IPS-20b (cell line): ENCODE measurements at regions not wholly inside any gene's neighbourhood (a gene's known extent, or its start where the extent isn't known, plus 50 kb on each side); places are given as distances from the start of the nearest gene placed in this dataset.
"Not testable (repeated sequence)": the region's sequence is repeated elsewhere in the genome, so short reads cannot be mapped to it uniquely, and the experiment has no call there.

Experiments
- H3K27ac ChIP-seq: one replicate; pipeline ENCODE4 v1.5.1; 2013; ENCODE audit warnings: low read length
- H3K27me3 ChIP-seq: 2 replicates; pipeline ENCODE4 v1.6.1; 2013; ENCODE audit warnings: mild to moderate bottlenecking, low read length, inconsistent platforms; ENCODE audit not compliant: insufficient read depth
- H3K36me3 ChIP-seq: 2 replicates; pipeline ENCODE4 v1.6.1; 2013; ENCODE audit warnings: low read depth, mild to moderate bottlenecking, inconsistent platforms, low read length, moderate library complexity; ENCODE audit not compliant: insufficient read depth
- H3K4me1 ChIP-seq: 2 replicates; pipeline ENCODE4 v1.6.1; 2013; ENCODE audit warnings: mild to moderate bottlenecking, control low read depth, inconsistent platforms, low read length, moderate library complexity; ENCODE audit not compliant: insufficient read depth
- H3K4me3 ChIP-seq: 2 replicates; pipeline ENCODE4 v1.5.1; 2013; ENCODE audit warnings: mild to moderate bottlenecking, low read length, inconsistent platforms
- H3K9ac ChIP-seq: 2 replicates; pipeline ENCODE4 v1.6.1; 2013; ENCODE audit warnings: low read depth, mild to moderate bottlenecking, inconsistent platforms, low read length, moderate library complexity
- H3K9me3 ChIP-seq: 2 replicates; pipeline ENCODE4 v1.6.1; 2013; ENCODE audit warnings: mild to moderate bottlenecking, low read depth, low read length, inconsistent platforms; ENCODE audit not compliant: insufficient read depth

- Histone ChIP-seq H3K9ac (no peak overlapping the region), H3K4me3 (peak overlapping the region; percentile 37), H3K27me3 (no peaks in the 10 kb centered on the region), H3K27ac (no peak overlapping the region), H3K36me3 (no peaks in the 10 kb centered on the region), H3K9me3 (no peaks in the 10 kb centered on the region), H3K4me1 (peaks cover 20% of the 10 kb centered on the region; the same call in 1 of the 2 replicates)
Observed at GRCh38 chr9:78406933-78407332, 110.0 kb downstream of the PSAT1 start.

GRCh38 chr9:78407636-78408312, 110.8 kb downstream of the PSAT1 start:
- Histone ChIP-seq H3K27ac (no peak overlapping the region), H3K9ac (no peak overlapping the region), H3K9me3 (no peaks in the 10 kb centered on the region), H3K4me3 (no peak overlapping the region), H3K27me3 (no peaks in the 10 kb centered on the region), H3K4me1 (peaks cover 20% of the 10 kb centered on the region; the same call in 1 of the 2 replicates), H3K36me3 (no peaks in the 10 kb centered on the region)

- peaks cover 20% of the 10 kb centered on the region; the same call in 1 of the 2 replicates for H3K4me1 ChIP-seq
- H3K27me3 ChIP-seq: no peaks in the 10 kb centered on the region
- H3K27ac ChIP-seq: no peak overlapping the region
- H3K9ac ChIP-seq: no peak overlapping the region
- H3K36me3 ChIP-seq: no peaks in the 10 kb centered on the region
- no peak overlapping the region for H3K4me3 ChIP-seq
- H3K9me3 ChIP-seq: no peaks in the 10 kb centered on the region
Observed at GRCh38 chr9:78408388-78408787, 111.5 kb downstream of the PSAT1 start.

GRCh38 chr9:78409928-78410510, 113.1 kb downstream of the PSAT1 start:
- H3K36me3 ChIP-seq, H3K9me3 ChIP-seq, H3K4me3 ChIP-seq: not testable (repeated sequence)

GRCh38 chr9:78422309-78422708, 125.4 kb downstream of the PSAT1 start:
- H3K27me3 ChIP-seq: no peaks in the 10 kb centered on the region
- H3K36me3 ChIP-seq: no peaks in the 10 kb centered on the region
- no peak overlapping the region for H3K9ac ChIP-seq
- H3K4me1 ChIP-seq: no peaks in the 10 kb centered on the region; the same call in 1 of the 2 replicates
- H3K9me3 ChIP-seq: no peaks in the 10 kb centered on the region
- H3K4me3 ChIP-seq: no peak overlapping the region
- no peak overlapping the region for H3K27ac ChIP-seq

More at GRCh38 chr9:78409928-78410510, 113.1 kb downstream of the PSAT1 start:
- not testable (repeated sequence) for H3K27ac ChIP-seq, H3K9ac ChIP-seq, H3K27me3 ChIP-seq
- H3K4me1 ChIP-seq: peaks cover 20% of the 10 kb centered on the region; the same call in 1 of the 2 replicates

DNA sequence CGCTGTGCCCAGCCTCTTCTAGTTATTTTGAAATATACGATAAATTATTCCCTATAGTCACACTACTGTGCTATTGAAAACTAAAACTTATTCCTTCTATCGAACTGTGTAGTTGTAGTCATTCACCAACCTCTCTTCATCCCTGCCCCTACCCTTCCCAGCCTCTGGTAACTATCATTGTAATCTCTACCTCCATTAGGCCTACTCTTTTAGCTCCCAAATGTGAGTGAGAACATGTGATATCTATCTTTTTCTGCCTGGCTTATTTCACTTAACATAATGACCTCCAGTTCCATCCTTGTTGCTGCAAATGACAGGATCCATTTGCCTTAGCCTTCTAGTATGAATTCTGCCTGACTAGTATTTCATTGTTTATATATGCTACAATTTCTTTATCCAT, 127.4 kb downstream of the PSAT1 start:
- H3K36me3 ChIP-seq: no peaks in the 10 kb centered on the region
- no peak overlapping the region for H3K27ac ChIP-seq
- no peaks in the 10 kb centered on the region for H3K27me3 ChIP-seq
- H3K9ac ChIP-seq: no peak overlapping the region
- peaks cover 3% of the 10 kb centered on the region; the same call in 1 of the 2 replicates for H3K9me3 ChIP-seq
- H3K4me1 ChIP-seq: no peaks in the 10 kb centered on the region
- no peak overlapping the region for H3K4me3 ChIP-seq

DNA sequence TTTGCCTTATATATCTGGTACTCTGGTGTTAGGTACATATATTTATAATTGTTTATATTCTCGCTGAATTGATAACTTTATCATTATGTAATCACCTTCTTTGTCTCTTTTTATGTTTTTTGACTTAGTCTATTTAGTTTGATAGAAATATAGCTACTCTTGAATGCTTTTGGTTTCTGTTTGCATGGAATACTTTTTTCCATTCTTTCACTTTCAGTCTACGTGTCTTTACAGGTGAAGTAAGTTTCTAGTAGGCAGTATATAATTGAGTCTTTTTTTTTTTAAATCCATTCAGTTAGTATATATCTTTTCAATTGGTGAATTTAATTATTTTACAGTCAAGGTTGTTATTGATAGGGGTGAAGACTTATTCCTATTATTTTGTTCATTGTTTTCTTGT, 131.7 kb downstream of the PSAT1 start:
- Histone ChIP-seq H3K9ac (no peak overlapping the region), H3K36me3 (no peaks in the 10 kb centered on the region), H3K4me3 (no peak overlapping the region), H3K27me3 (no peaks in the 10 kb centered on the region), H3K9me3 (peaks cover 12% of the 10 kb centered on the region; the same call in 1 of the 2 replicates), H3K27ac (no peak overlapping the region), H3K4me1 (no peaks in the 10 kb centered on the region)

DNA sequence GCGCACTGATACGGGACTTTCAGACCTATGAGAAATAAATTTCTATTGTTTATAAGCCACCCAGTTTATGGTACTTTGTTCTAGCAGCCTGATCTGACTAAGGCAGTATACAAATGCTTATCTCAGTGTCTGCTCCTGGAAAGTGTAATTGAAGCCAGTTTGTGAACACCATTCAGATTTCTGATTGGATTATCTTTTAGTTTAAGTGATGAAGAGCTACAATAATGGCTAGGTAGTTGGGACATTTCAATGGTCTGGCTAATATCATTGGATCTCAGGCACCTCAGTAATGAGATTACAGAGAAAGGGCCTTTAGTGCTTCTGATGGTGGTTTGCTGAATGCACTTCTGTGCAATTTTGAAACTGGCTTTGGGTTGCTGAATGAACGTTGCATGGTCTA, 133.5 kb downstream of the PSAT1 start:
- H3K27ac ChIP-seq: no peak overlapping the region
- peaks cover 12% of the 10 kb centered on the region; the same call in 1 of the 2 replicates for H3K9me3 ChIP-seq
- H3K4me1 ChIP-seq: no peaks in the 10 kb centered on the region
- no peak overlapping the region for H3K9ac ChIP-seq
- H3K27me3 ChIP-seq: no peaks in the 10 kb centered on the region
- no peak overlapping the region for H3K4me3 ChIP-seq
- H3K36me3 ChIP-seq: no peaks in the 10 kb centered on the region

GRCh38 chr9:78431039-78431438, 134.1 kb downstream of the PSAT1 start:
- H3K9ac ChIP-seq, H3K27ac ChIP-seq, H3K4me1 ChIP-seq, H3K36me3 ChIP-seq, H3K27me3 ChIP-seq, H3K4me3 ChIP-seq: not testable (repeated sequence)
- peaks cover 12% of the 10 kb centered on the region; the same call in 1 of the 2 replicates for H3K9me3 ChIP-seq

DNA sequence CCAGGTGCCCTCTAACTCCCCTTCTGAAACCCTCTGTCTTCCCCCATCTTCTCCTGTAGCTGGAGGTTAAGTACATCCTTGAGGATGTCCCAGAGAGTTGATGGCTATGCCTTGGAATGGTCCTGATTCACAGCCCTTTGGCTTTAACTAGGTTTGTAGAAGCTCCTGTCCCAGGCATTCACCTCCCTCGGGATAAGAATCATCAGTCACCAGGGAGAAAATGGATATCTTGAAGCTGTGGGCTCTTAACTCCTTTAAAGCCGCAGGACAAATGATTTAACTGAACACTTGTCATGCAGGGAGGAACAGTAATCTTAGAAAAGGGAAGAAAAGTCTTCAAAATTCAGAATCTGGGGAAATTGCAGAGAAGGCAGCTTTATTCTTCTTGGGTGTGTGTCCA, 139.9 kb downstream of the PSAT1 start:
- Histone ChIP-seq H3K9ac (no peak overlapping the region), H3K4me3 (no peak overlapping the region), H3K36me3 (no peaks in the 10 kb centered on the region)

DNA sequence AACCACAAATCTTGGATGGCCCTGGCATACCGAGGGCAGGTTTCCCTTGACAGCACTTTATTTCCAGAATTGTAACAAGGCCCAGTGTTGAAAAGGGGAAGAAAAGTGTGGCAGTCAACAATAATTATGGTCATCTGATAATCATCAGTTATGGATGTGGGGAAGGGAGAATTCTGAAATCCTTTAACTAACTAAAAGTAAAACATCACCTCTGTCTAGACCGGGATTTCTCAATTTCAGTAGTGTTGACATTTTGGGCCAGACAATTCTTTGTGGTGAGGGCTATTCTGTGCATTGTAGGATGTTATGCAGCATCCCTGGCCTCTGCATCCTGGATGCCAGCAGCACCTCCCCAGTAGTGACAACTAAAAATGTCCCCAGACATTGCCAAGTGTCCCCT, 140.4 kb downstream of the PSAT1 start:
- Histone ChIP-seq H3K27me3 (no peaks in the 10 kb centered on the region), H3K9ac (no peak overlapping the region), H3K9me3 (no peaks in the 10 kb centered on the region), H3K4me1 (peaks cover 26% of the 10 kb centered on the region), H3K36me3 (no peaks in the 10 kb centered on the region), H3K27ac (no peak overlapping the region), H3K4me3 (no peak overlapping the region)

More for the DNA sequence above, 139.9 kb downstream of the PSAT1 start:
- no peaks in the 10 kb centered on the region for H3K9me3 ChIP-seq
- no peaks in the 10 kb centered on the region for H3K27me3 ChIP-seq
- H3K27ac ChIP-seq: no peak overlapping the region
- peaks cover 26% of the 10 kb centered on the region for H3K4me1 ChIP-seq

DNA sequence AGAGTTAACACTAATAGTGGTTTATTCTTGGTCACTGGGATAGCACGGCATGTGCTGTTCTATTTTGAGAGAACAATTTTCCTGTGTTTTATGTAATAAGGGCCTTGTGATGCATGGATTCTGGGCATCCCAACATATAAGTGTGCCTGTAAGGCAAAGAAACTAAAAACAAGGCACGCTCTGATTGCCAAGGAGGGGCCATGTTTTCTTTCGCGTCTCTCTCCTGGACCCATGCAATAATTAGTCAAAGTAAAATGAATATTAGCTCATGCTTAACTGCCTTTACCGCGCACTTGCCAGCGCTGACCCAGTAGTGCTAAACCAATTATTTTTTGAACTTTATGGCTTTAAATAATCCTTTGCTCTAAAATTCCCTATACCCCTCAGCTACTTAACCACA, 140.9 kb downstream of the PSAT1 start:
- no peaks in the 10 kb centered on the region for H3K27me3 ChIP-seq
- no peaks in the 10 kb centered on the region for H3K9me3 ChIP-seq
- peaks cover 26% of the 10 kb centered on the region for H3K4me1 ChIP-seq
- no peaks in the 10 kb centered on the region for H3K36me3 ChIP-seq
- H3K4me3 ChIP-seq: no peak overlapping the region
- peak overlapping the region; percentile 19; the same call in 1 of the 2 replicates for H3K9ac ChIP-seq
- H3K27ac ChIP-seq: peak overlapping the region; percentile 85
